GM23248 (cell line): ENCODE measurements at regions not wholly inside any gene's neighbourhood (a gene's known extent, or its start where the extent isn't known, plus 50 kb on each side); places are given as distances from the start of the nearest gene placed in this dataset.
"Not testable (repeated sequence)": the region's sequence is repeated elsewhere in the genome, so short reads cannot be mapped to it uniquely, and the experiment has no call there.

Experiments
- EZH2 ChIP-seq: fragments of 200-600 bp; sonication (generic); IDR thresholded peaks from 2 replicates; pipeline ENCODE4 v1.6.1; 2018; ENCODE audit warnings: antibody characterized with exemption, mild to moderate bottlenecking; ENCODE audit not compliant: insufficient read depth, poor library complexity, severe bottlenecking
- EZH2phosphoT487 ChIP-seq: fragments of 200-600 bp; sonication (generic); IDR thresholded peaks from 2 replicates; pipeline ENCODE4 v1.6.1; 2018; ENCODE audit warnings: antibody characterized with exemption, moderate library complexity, mild to moderate bottlenecking, low read depth; ENCODE audit not compliant: insufficient read depth

GRCh38 chr7:142636107-142636506 is 113.2 kb upstream of the PRSS1 start:
- not testable (repeated sequence) for TF ChIP-seq EZH2, EZH2phosphoT487
